IMR-90 (cell line): ENCODE measurements at regions not wholly inside any gene's neighbourhood (a gene's known extent, or its start where the extent isn't known, plus 50 kb on each side); places are given as distances from the start of the nearest gene placed in this dataset.

ENCODE experiments used
- ATAC-seq: fragments of 200-7000 bp; cut with Tn5 transposase; 2 replicates; pipeline ENCODE4 v1.9.1; 2020; ENCODE audit warnings: low read depth, mild to moderate bottlenecking, moderate library complexity
- BruUV-seq: library from RNA; stranded (reverse); fragments of 400-500 nt; replicated peaks from 2 replicates; lab custom pipeline; 2021; lab: Mats Ljungman, UMichigan
- CTCF ChIA-PET: fragments of 300-600 bp; formaldehyde crosslinking; extraction: SDS; loops from one replicate; lab custom pipeline; 2021; ENCODE audit warnings: antibody characterized with exemption; lab: Yijun Ruan, JAX
- POLR2A ChIA-PET: fragments of 300-600 bp; sonication (Branson Sonifier 250); formaldehyde crosslinking; loops from one replicate; lab custom pipeline; 2022; ENCODE audit warnings: antibody characterized with exemption; ENCODE audit not compliant: unreplicated experiment; lab: Charles Lee
- DNase-seq: peaks from one replicate; pipeline ENCODE4 v3.0.0; 2013
- H2AFZ ChIP-seq: replicated peaks from 2 replicates; pipeline ENCODE3; 2013; ENCODE audit warnings: low read length, mild to moderate bottlenecking; ENCODE audit not compliant: poor library complexity
- H2AK5ac ChIP-seq: 2 replicates; pipeline ENCODE4 v1.6.1; 2013; ENCODE audit warnings: low read depth, low read length, inconsistent platforms
- H2AK9ac ChIP-seq: replicated peaks from 2 replicates; pipeline ENCODE3; 2013; ENCODE audit warnings: mild to moderate bottlenecking, low read depth, low read length, moderate library complexity; ENCODE audit not compliant: poor library complexity
- H2BK120ac ChIP-seq: 2 replicates; pipeline ENCODE4 v1.6.1; 2013; ENCODE audit warnings: low read depth, low read length, inconsistent platforms
- H2BK15ac ChIP-seq: 3 replicates; pipeline ENCODE4 v1.6.1; 2013; ENCODE audit warnings: low read depth, low read length, inconsistent platforms
- H2BK20ac ChIP-seq: 2 replicates; pipeline ENCODE4 v1.6.1; 2013; ENCODE audit warnings: low read depth, mild to moderate bottlenecking, inconsistent platforms, low read length, moderate library complexity
- H2BK5ac ChIP-seq: 2 replicates; pipeline ENCODE4 v1.6.1; 2013; ENCODE audit warnings: mild to moderate bottlenecking, low read depth, low read length, inconsistent platforms; ENCODE audit not compliant: poor library complexity, severe bottlenecking
- H3K14ac ChIP-seq: replicated peaks from 2 replicates; pipeline ENCODE4 v1.6.1; 2013; ENCODE audit warnings: low read depth, low read length, inconsistent platforms
- H3K18ac ChIP-seq: 2 replicates; pipeline ENCODE4 v1.6.1; 2013; ENCODE audit warnings: low read depth, low read length, control low read depth
- H3K23ac ChIP-seq: 2 replicates; pipeline ENCODE4 v1.6.1; 2013; ENCODE audit warnings: low read depth, low read length, inconsistent platforms
- H3K27ac ChIP-seq: 2 replicates; pipeline ENCODE4 v1.5.1; 2013; ENCODE audit warnings: mild to moderate bottlenecking, control low read depth, low read length; ENCODE audit not compliant: insufficient read depth
- H3K27me3 ChIP-seq: 2 replicates; pipeline ENCODE4 v1.6.1; 2013; ENCODE audit warnings: low read length; ENCODE audit not compliant: control insufficient read depth, insufficient read depth
- H3K36me3 ChIP-seq: 2 replicates; pipeline ENCODE4 v1.6.1; 2013; ENCODE audit warnings: low read length, mixed read lengths; ENCODE audit not compliant: control insufficient read depth, insufficient read depth
- H3K4ac ChIP-seq: 2 replicates; pipeline ENCODE4 v1.6.1; 2013; ENCODE audit warnings: low read depth, low read length, inconsistent platforms
- H3K4me1 ChIP-seq: 2 replicates; pipeline ENCODE4 v1.6.1; 2013; ENCODE audit warnings: low read length, mixed read lengths; ENCODE audit not compliant: control insufficient read depth, insufficient read depth
- H3K4me2 ChIP-seq: 2 replicates; pipeline ENCODE4 v1.6.1; 2013; ENCODE audit warnings: low read depth, mild to moderate bottlenecking, control low read depth, low read length, moderate library complexity
- H3K4me3 ChIP-seq: 2 replicates; pipeline ENCODE4 v1.5.1; 2013; ENCODE audit warnings: low read depth, mild to moderate bottlenecking, control low read depth, low read length, moderate library complexity; ENCODE audit not compliant: insufficient read depth
- H3K56ac ChIP-seq: 2 replicates; pipeline ENCODE4 v1.6.1; 2013; ENCODE audit warnings: low read length, inconsistent platforms; ENCODE audit not compliant: insufficient read depth; ENCODE audit errors: extremely low read depth
- H3K79me1 ChIP-seq, 2 experiments: 2 replicates each; pipeline ENCODE4 v1.6.1; 2013; ENCODE audit warnings: low read length in 2 of 2, inconsistent platforms in 1 of 2, low read depth in 1 of 2
- H3K9ac ChIP-seq: 2 replicates; pipeline ENCODE4 v1.6.1; 2013; ENCODE audit warnings: low read depth, low read length, control low read depth
- H3K9me1 ChIP-seq: 2 replicates; pipeline ENCODE4 v1.6.1; 2013; ENCODE audit warnings: low read length, inconsistent platforms; ENCODE audit not compliant: insufficient read depth
- H3K9me3 ChIP-seq: 2 replicates; pipeline ENCODE4 v1.6.1; 2013; ENCODE audit warnings: low read length; ENCODE audit not compliant: control insufficient read depth, insufficient read depth
- H4K20me1 ChIP-seq: 2 replicates; pipeline ENCODE4 v1.6.1; 2013; ENCODE audit warnings: low read length, inconsistent platforms; ENCODE audit not compliant: insufficient read depth
- H4K5ac ChIP-seq: 2 replicates; pipeline ENCODE4 v1.6.1; 2013; ENCODE audit warnings: mild to moderate bottlenecking, low read depth, low read length, control low read depth
- H4K8ac ChIP-seq, 2 experiments: 2 replicates each; pipeline ENCODE4 v1.6.1; 2013; ENCODE audit warnings: low read depth in 2 of 2, low read length in 2 of 2, control low read depth in 1 of 2, inconsistent platforms in 1 of 2
- H4K91ac ChIP-seq: 2 replicates; pipeline ENCODE4 v1.6.1; 2013; ENCODE audit warnings: low read depth, low read length, inconsistent platforms; ENCODE audit not compliant: insufficient read depth
- BHLHE40 ChIP-seq: fragments of 150-350 bp; IDR thresholded peaks from 2 replicates; pipeline ENCODE4 v1.6.1; 2016; ENCODE audit warnings: mild to moderate bottlenecking, low read depth, low read length
- CEBPB ChIP-seq: IDR thresholded peaks from 2 replicates; pipeline ENCODE4 v1.6.1; 2012; ENCODE audit warnings: low read depth, low read length, improper control_type of control experiment
- CHD1 ChIP-seq: IDR thresholded peaks from 2 replicates; pipeline ENCODE4 v1.6.1; 2012; ENCODE audit warnings: low read depth, low read length, improper control_type of control experiment
- FOS ChIP-seq: fragments of 150-350 bp; IDR thresholded peaks from 2 replicates; pipeline ENCODE4 v1.6.1; 2016; ENCODE audit warnings: low read depth, low read length
- MAFK ChIP-seq: IDR thresholded peaks from 2 replicates; pipeline ENCODE4 v1.6.1; 2012; ENCODE audit warnings: low read depth, low read length, improper control_type of control experiment
- MAZ ChIP-seq: IDR thresholded peaks from 2 replicates; pipeline ENCODE4 v1.6.1; 2012; ENCODE audit warnings: low read depth, mild to moderate bottlenecking, low read length, improper control_type of control experiment, moderate library complexity, borderline replicate concordance
- MXI1 ChIP-seq: IDR thresholded peaks from 2 replicates; pipeline ENCODE4 v1.6.1; 2012; ENCODE audit warnings: low read depth, mild to moderate bottlenecking, low read length, moderate library complexity, borderline replicate concordance
- NFE2L2 ChIP-seq: fragments of 150-350 bp; IDR thresholded peaks from 2 replicates; pipeline ENCODE4 v1.6.1; 2016; ENCODE audit warnings: low read depth, mild to moderate bottlenecking, low read length
- RCOR1 ChIP-seq: IDR thresholded peaks from 2 replicates; pipeline ENCODE4 v1.6.1; 2012; ENCODE audit warnings: mild to moderate bottlenecking, low read length, improper control_type of control experiment; ENCODE audit not compliant: insufficient replicate concordance
- RFX5 ChIP-seq: IDR thresholded peaks from 2 replicates; pipeline ENCODE4 v1.8.0; 2012; ENCODE audit warnings: low read depth, mild to moderate bottlenecking, low read length, moderate library complexity
- SMC3 ChIP-seq: fragments of 150-350 bp; IDR thresholded peaks from 2 replicates; pipeline ENCODE4 v1.6.1; 2016; ENCODE audit warnings: low read depth, mild to moderate bottlenecking, antibody characterized with exemption, low read length, moderate library complexity
- WGBS, 2 experiments: methylation state at CpG; one replicate each; pipeline versions ENCODE4 v1.1.5 to v1.1.7; 2013; ENCODE audit warnings: missing lambda C conversion rate in 2 of 2; ENCODE audit not compliant: insufficient read length in 1 of 2; ENCODE audit errors: extremely low coverage in 2 of 2; 5-methylcytosine and 5-hydroxymethylcytosine counted together
- dilution Hi-C: fragments of 300-500 bp; cut with HindIII; formaldehyde crosslinking; loops from one replicate; pipeline ENCODE4 v1.14.3; 2018; ENCODE audit warnings: low sequenced_read_pairs; ENCODE audit not compliant: unreplicated experiment
- in situ Hi-C: fragments of 300-500 bp; cut with MboI; formaldehyde crosslinking; loops from 3 replicates; pipeline ENCODE4 v1.14.3; 2019; ENCODE audit warnings: low sequenced_read_pairs, inconsistent platforms, mixed read lengths
- intact Hi-C: fragments of 100-400 bp; cut with micrococcal nuclease; formaldehyde crosslinking; loops from 2 replicates; pipeline ENCODE4 v1.10.0; 2022
- TF ChIP-seq, protein P1 (sequence below): fragments of 150-350 bp; IDR thresholded peaks from 2 replicates; pipeline ENCODE4 v1.6.1; 2017; ENCODE audit warnings: mild to moderate bottlenecking, antibody characterized with exemption, low read length, low read depth
- TF ChIP-seq, protein P2 (sequence below): conservative IDR thresholded peaks from 2 replicates; pipeline ENCODE4 v1.5.1; 2012; ENCODE audit warnings: mild to moderate bottlenecking, low read depth, low read length, improper control_type of control experiment
- TF ChIP-seq, protein P3 (sequence below): fragments of 150-350 bp; IDR thresholded peaks from 2 replicates; pipeline ENCODE4 v1.6.1; 2016; ENCODE audit warnings: low read depth, mild to moderate bottlenecking, low read length, moderate library complexity, borderline replicate concordance

DNA sequence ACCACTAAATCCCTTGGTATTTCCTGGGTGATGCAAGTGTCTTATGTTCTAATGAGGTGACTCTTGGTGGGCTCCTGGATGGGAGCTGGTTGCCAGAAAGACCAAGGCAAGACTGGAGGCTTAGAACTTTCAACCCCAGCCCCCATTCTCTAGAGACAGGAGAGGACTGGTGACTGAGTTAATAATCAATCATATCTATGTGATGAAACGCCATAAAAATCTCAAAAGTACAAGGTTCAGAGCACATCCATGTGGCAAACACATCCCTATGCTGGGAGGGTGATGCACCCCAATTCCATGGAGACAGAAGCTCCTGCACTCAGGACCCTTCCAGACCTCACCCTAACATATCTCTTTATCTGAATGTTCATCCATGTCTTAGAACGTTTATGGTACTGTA, 139.5 kb upstream of the LINC00305 start:
- CTCF ChIA-PET = no interaction called here
- Histone ChIP-seq H3K23ac (no peak overlapping the region), H4K8ac (no peak overlapping the region), H3K14ac (no peak overlapping the region), H2BK120ac (no peak overlapping the region), H2BK20ac (no peak overlapping the region), H2BK5ac (no peak overlapping the region), H3K9me1 (no peaks in the 10 kb centered on the region), H2AFZ (no peak overlapping the region), H2BK15ac (no peak overlapping the region), H4K20me1 (no peaks in the 10 kb centered on the region), H4K5ac (no peak overlapping the region), H3K27ac (no peak overlapping the region), H3K9me3 (peaks cover 3% of the 10 kb centered on the region; the same call in 1 of the 2 replicates), H3K9ac (no peak overlapping the region), H4K91ac (no peak overlapping the region), H3K36me3 (no peaks in the 10 kb centered on the region), H3K27me3 (no peaks in the 10 kb centered on the region), H3K4me3 (no peak overlapping the region), H3K79me1 (no peaks in the 10 kb centered on the region), H2AK5ac (no peak overlapping the region), H3K56ac (no peak overlapping the region), H3K4me2 (no peak overlapping the region), H3K4ac (no peak overlapping the region), H3K18ac (no peak overlapping the region), H3K4me1 (no peaks in the 10 kb centered on the region), H2AK9ac (no peak overlapping the region)
- POLR2A ChIA-PET = no interaction called here
- WGBS, 2 experiments = no CpG with 5 or more reads among the region's 2 CpGs
- TF ChIP-seq BHLHE40 (no peak), MXI1 (no peak), MAFK (no peak), CEBPB (no peak), RFX5 (no peak), MAZ (no peak), SMC3 (no peak), RCOR1 (no peak), NFE2L2 (no peak), CHD1 (no peak), FOS (no peak)
- TF ChIP-seq, protein P1, sequence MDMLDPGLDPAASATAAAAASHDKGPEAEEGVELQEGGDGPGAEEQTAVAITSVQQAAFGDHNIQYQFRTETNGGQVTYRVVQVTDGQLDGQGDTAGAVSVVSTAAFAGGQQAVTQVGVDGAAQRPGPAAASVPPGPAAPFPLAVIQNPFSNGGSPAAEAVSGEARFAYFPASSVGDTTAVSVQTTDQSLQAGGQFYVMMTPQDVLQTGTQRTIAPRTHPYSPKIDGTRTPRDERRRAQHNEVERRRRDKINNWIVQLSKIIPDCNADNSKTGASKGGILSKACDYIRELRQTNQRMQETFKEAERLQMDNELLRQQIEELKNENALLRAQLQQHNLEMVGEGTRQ = no peak
- TF ChIP-seq, protein P2, sequence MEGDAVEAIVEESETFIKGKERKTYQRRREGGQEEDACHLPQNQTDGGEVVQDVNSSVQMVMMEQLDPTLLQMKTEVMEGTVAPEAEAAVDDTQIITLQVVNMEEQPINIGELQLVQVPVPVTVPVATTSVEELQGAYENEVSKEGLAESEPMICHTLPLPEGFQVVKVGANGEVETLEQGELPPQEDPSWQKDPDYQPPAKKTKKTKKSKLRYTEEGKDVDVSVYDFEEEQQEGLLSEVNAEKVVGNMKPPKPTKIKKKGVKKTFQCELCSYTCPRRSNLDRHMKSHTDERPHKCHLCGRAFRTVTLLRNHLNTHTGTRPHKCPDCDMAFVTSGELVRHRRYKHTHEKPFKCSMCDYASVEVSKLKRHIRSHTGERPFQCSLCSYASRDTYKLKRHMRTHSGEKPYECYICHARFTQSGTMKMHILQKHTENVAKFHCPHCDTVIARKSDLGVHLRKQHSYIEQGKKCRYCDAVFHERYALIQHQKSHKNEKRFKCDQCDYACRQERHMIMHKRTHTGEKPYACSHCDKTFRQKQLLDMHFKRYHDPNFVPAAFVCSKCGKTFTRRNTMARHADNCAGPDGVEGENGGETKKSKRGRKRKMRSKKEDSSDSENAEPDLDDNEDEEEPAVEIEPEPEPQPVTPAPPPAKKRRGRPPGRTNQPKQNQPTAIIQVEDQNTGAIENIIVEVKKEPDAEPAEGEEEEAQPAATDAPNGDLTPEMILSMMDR = no peak
- TF ChIP-seq, protein P3, sequence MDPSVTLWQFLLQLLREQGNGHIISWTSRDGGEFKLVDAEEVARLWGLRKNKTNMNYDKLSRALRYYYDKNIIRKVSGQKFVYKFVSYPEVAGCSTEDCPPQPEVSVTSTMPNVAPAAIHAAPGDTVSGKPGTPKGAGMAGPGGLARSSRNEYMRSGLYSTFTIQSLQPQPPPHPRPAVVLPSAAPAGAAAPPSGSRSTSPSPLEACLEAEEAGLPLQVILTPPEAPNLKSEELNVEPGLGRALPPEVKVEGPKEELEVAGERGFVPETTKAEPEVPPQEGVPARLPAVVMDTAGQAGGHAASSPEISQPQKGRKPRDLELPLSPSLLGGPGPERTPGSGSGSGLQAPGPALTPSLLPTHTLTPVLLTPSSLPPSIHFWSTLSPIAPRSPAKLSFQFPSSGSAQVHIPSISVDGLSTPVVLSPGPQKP = no peak
- DNase-seq = no peak
- in situ Hi-C loops = no loop called here
- dilution Hi-C loops = no loop called here
- ATAC-seq = no peak
- intact Hi-C loops = no loop called here
- no TSS peak for BruUV-seq
